H9 (cell line): ENCODE measurements at regions not wholly inside any gene's neighbourhood (a gene's known extent, or its start where the extent isn't known, plus 50 kb on each side); places are given as distances from the start of the nearest gene placed in this dataset.

ENCODE experiments used
- DNase-seq: peaks from one replicate; pipeline ENCODE4 v3.0.0-alpha.2; 2017
- H2AFZ ChIP-seq: one replicate; pipeline ENCODE4 v1.6.1; 2013; ENCODE audit warnings: mild to moderate bottlenecking, low read length, control low read depth, moderate library complexity
- H2AK5ac ChIP-seq: 2 replicates; pipeline ENCODE4 v1.6.1; 2013; ENCODE audit warnings: low read length, control low read depth, mixed read lengths; ENCODE audit not compliant: insufficient read length
- H2BK120ac ChIP-seq: one replicate; pipeline ENCODE4 v1.6.1; 2013; ENCODE audit warnings: low read depth, mild to moderate bottlenecking, low read length, control low read depth, inconsistent platforms; ENCODE audit not compliant: poor library complexity, severe bottlenecking
- H2BK12ac ChIP-seq: 2 replicates; pipeline ENCODE4 v1.6.1; 2013; ENCODE audit warnings: low read length, control low read depth, mixed read lengths, low read depth; ENCODE audit not compliant: insufficient read length
- H2BK15ac ChIP-seq: 2 replicates; pipeline ENCODE4 v1.6.1; 2013; ENCODE audit warnings: low read depth, low read length, control low read depth
- H2BK20ac ChIP-seq: one replicate; pipeline ENCODE4 v1.6.1; 2013; ENCODE audit warnings: low read depth, mild to moderate bottlenecking, low read length, control low read depth, inconsistent platforms; ENCODE audit not compliant: poor library complexity, severe bottlenecking
- H2BK5ac ChIP-seq: 2 replicates; pipeline ENCODE4 v1.6.1; 2013; ENCODE audit warnings: low read length, control low read depth, mixed read lengths; ENCODE audit not compliant: insufficient read length
- H3K14ac ChIP-seq: 2 replicates; pipeline ENCODE4 v1.6.1; 2013; ENCODE audit warnings: low read length, control low read depth; ENCODE audit not compliant: insufficient read depth
- H3K18ac ChIP-seq: 2 replicates; pipeline ENCODE4 v1.6.1; 2013; ENCODE audit warnings: low read depth, mild to moderate bottlenecking, mixed read lengths, low read length, control low read depth; ENCODE audit not compliant: insufficient read length
- H3K23ac ChIP-seq: 2 replicates; pipeline ENCODE4 v1.6.1; 2013; ENCODE audit warnings: low read length, control low read depth, mixed read lengths, low read depth; ENCODE audit not compliant: insufficient read length
- H3K23me2 ChIP-seq: 2 replicates; pipeline ENCODE4 v1.6.1; 2013; ENCODE audit warnings: low read depth, mild to moderate bottlenecking, mixed read lengths, low read length, control low read depth; ENCODE audit not compliant: insufficient read length, poor library complexity, severe bottlenecking
- H3K27ac ChIP-seq: 2 replicates; pipeline ENCODE4 v1.5.1; 2013; ENCODE audit warnings: low read length, control low read depth, mixed read lengths, low read depth; ENCODE audit not compliant: insufficient read length
- H3K27me3 ChIP-seq: 2 replicates; pipeline ENCODE4 v1.6.1; 2013; ENCODE audit warnings: low read length, control low read depth, inconsistent platforms; ENCODE audit not compliant: insufficient read depth
- H3K4ac ChIP-seq: 2 replicates; pipeline ENCODE4 v1.6.1; 2013; ENCODE audit warnings: low read depth, mild to moderate bottlenecking, control low read depth, inconsistent platforms, low read length, moderate library complexity
- H3K4me1 ChIP-seq: 2 replicates; pipeline ENCODE4 v1.6.1; 2013; ENCODE audit warnings: low read length, control low read depth, inconsistent platforms; ENCODE audit not compliant: insufficient read depth
- H3K4me2 ChIP-seq: 2 replicates; pipeline ENCODE4 v1.6.1; 2013; ENCODE audit warnings: low read length, control low read depth, mixed read lengths; ENCODE audit not compliant: insufficient read length, insufficient read depth
- H3K56ac ChIP-seq: 2 replicates; pipeline ENCODE4 v1.6.1; 2013; ENCODE audit warnings: low read depth, mild to moderate bottlenecking, mixed read lengths, low read length, control low read depth; ENCODE audit not compliant: insufficient read length
- H3K79me1 ChIP-seq: 2 replicates; pipeline ENCODE4 v1.6.1; 2013; ENCODE audit warnings: low read depth, mild to moderate bottlenecking, moderate library complexity, low read length, control low read depth, inconsistent platforms; ENCODE audit not compliant: insufficient read depth, poor library complexity, severe bottlenecking
- H3K79me2 ChIP-seq: 2 replicates; pipeline ENCODE4 v1.6.1; 2013; ENCODE audit warnings: low read length, control low read depth, inconsistent platforms; ENCODE audit not compliant: insufficient read depth
- H3K9ac ChIP-seq: 2 replicates; pipeline ENCODE4 v1.6.1; 2013; ENCODE audit warnings: low read length, control low read depth, mixed read lengths; ENCODE audit not compliant: insufficient read length; ENCODE audit errors: extremely low read depth
- H3K9me3 ChIP-seq: one replicate; pipeline ENCODE4 v1.6.1; 2013; ENCODE audit warnings: low read depth, low read length, inconsistent platforms; ENCODE audit not compliant: control insufficient read depth
- H3T11ph ChIP-seq: one replicate; pipeline ENCODE4 v1.6.1; 2013; ENCODE audit warnings: mild to moderate bottlenecking, low read length, control low read depth, inconsistent platforms
- H4K20me1 ChIP-seq: one replicate; pipeline ENCODE4 v1.6.1; 2013; ENCODE audit not compliant: control insufficient read depth, insufficient read length, insufficient read depth
- H4K5ac ChIP-seq: 2 replicates; pipeline ENCODE4 v1.6.1; 2013; ENCODE audit warnings: low read depth, mild to moderate bottlenecking, mixed read lengths, low read length, control low read depth; ENCODE audit not compliant: insufficient read length
- H4K8ac ChIP-seq: replicated peaks from 2 replicates; pipeline ENCODE4 v1.6.1; 2013; ENCODE audit warnings: low read length, control low read depth, mixed read lengths, low read depth; ENCODE audit not compliant: insufficient read length
- H4K91ac ChIP-seq: 2 replicates; pipeline ENCODE4 v1.6.1; 2013; ENCODE audit warnings: low read depth, mild to moderate bottlenecking, moderate library complexity, mixed read lengths, low read length, control low read depth; ENCODE audit not compliant: insufficient read length
- H3K27ac Mint-ChIP-seq, 3 experiments: 2 replicates in 2 of 3; 3 replicates in 1 of 3; pipeline ENCODE4 v1.8.0; 2020 to 2021; ENCODE audit warnings: mixed read lengths in 3 of 3, mild to moderate bottlenecking in 1 of 3, moderate library complexity in 1 of 3
- H3K27me3 Mint-ChIP-seq: 2 replicates; pipeline ENCODE4 v1.8.0; 2021; ENCODE audit warnings: low read depth, mild to moderate bottlenecking, moderate library complexity, mixed read lengths
- H3K36me3 Mint-ChIP-seq, 3 experiments: 2 replicates in 2 of 3; 3 replicates in 1 of 3; pipeline ENCODE4 v1.8.0; 2020 to 2021; ENCODE audit warnings: low read depth in 3 of 3, mixed read lengths in 3 of 3; ENCODE audit not compliant: insufficient read depth in 1 of 3
- H3K4me1 Mint-ChIP-seq, 2 experiments: 2 replicates each; pipeline ENCODE4 v1.8.0; 2020; ENCODE audit warnings: mixed read lengths in 2 of 2
- H3K4me3 Mint-ChIP-seq, 2 experiments: 2 replicates in 1 of 2; 3 replicates in 1 of 2; pipeline ENCODE4 v1.8.0; 2020 to 2021; ENCODE audit warnings: mild to moderate bottlenecking in 2 of 2, mixed read lengths in 2 of 2, moderate library complexity in 1 of 2
- H3K9me3 Mint-ChIP-seq, 2 experiments: 2 replicates in 1 of 2; 3 replicates in 1 of 2; pipeline ENCODE4 v1.8.0; 2020; ENCODE audit warnings: mild to moderate bottlenecking in 2 of 2, mixed read lengths in 2 of 2, moderate library complexity in 1 of 2
- CTCF ChIP-seq: fragments of 200-600 bp; sonication (generic); conservative IDR thresholded peaks from 3 replicates; pipeline ENCODE4 v1.8.0; 2021; ENCODE audit warnings: antibody characterized with exemption, mild to moderate bottlenecking
- WGBS: extraction: QIAGEN DNeasy Blood & Tissue Kit; methylation state at CpG from one replicate; pipeline ENCODE4 v1.1.7; 2013; ENCODE audit warnings: missing lambda C conversion rate, low lambda C conversion rate, mixed read lengths; ENCODE audit not compliant: insufficient read length; ENCODE audit errors: extremely low coverage; 5-methylcytosine and 5-hydroxymethylcytosine counted together

GRCh38 chr1:95578462-95578861 lies 344.5 kb downstream of the RWDD3 start:
- Mint-ChIP-seq H3K27ac (peak overlapping the region in 1 of 3 experiments; percentile 4; a peak in 1 of 7 replicates), H3K9me3 (no peaks in the 10 kb centered on the region), H3K36me3 (no peaks in the 10 kb centered on the region), H3K4me3 (no peak overlapping the region), H3K4me1 (peaks cover 13 to 25% of the 10 kb centered on the region in 2 experiments), H3K27me3 (no peaks in the 10 kb centered on the region; the same call in 1 of the 2 replicates)
- no peak overlapping the region for H3T11ph ChIP-seq
- H3K79me1 ChIP-seq, result no peaks in the 10 kb centered on the region
- no peaks in the 10 kb centered on the region for H4K20me1 ChIP-seq
- H3K18ac ChIP-seq, result no peak overlapping the region
- no peak overlapping the region for H4K91ac ChIP-seq
- no peak overlapping the region for H3K14ac ChIP-seq
- no peak overlapping the region for H4K8ac ChIP-seq
- no peak overlapping the region for H2BK12ac ChIP-seq
- H2AFZ ChIP-seq, result no peak overlapping the region
- H3K27me3 ChIP-seq, result no peaks in the 10 kb centered on the region
- H4K5ac ChIP-seq, result no peak overlapping the region
- TF ChIP-seq CTCF, result no peak
- no peak overlapping the region for H2BK20ac ChIP-seq
- H3K27ac ChIP-seq, result no peak overlapping the region
- no peak overlapping the region for H3K4ac ChIP-seq
- WGBS, result no CpG with 5 or more reads among the region's 3 CpGs
- no peak overlapping the region for H3K9ac ChIP-seq
- H2BK5ac ChIP-seq, result no peak overlapping the region
- H3K79me2 ChIP-seq, result no peaks in the 10 kb centered on the region
- no peak for DNase-seq
- no peaks in the 10 kb centered on the region for H3K23me2 ChIP-seq
- no peak overlapping the region for H3K4me2 ChIP-seq
- no peak overlapping the region for H3K23ac ChIP-seq
- no peaks in the 10 kb centered on the region for H3K4me1 ChIP-seq
- H3K56ac ChIP-seq, result no peak overlapping the region
- H2BK15ac ChIP-seq, result no peak overlapping the region
- H2AK5ac ChIP-seq, result no peak overlapping the region
- no peaks in the 10 kb centered on the region for H3K9me3 ChIP-seq
- no peak overlapping the region for H2BK120ac ChIP-seq
